SK-N-SH (cell line): ENCODE measurements at regions not wholly inside any gene's neighbourhood (a gene's known extent, or its start where the extent isn't known, plus 50 kb on each side); places are given as distances from the start of the nearest gene placed in this dataset.

ENCODE experiments used
- CTCF ChIA-PET: fragments of 300-600, 350-600 bp; formaldehyde crosslinking; extraction: SDS; loops from one replicate; lab custom pipeline; 2021; lab: Yijun Ruan, JAX
- POLR2A ChIA-PET: fragments of 350-600 bp; sonication (Branson Sonifier 250); formaldehyde crosslinking; extraction: SDS; loops from one replicate; lab custom pipeline; 2020; ENCODE audit warnings: antibody characterized with exemption, inconsistent platforms; lab: Yijun Ruan, JAX
- DNase-seq: peaks from one replicate; pipeline ENCODE4 v3.0.0; 2012
- H2AFZ ChIP-seq: fragments of 200-600 bp; sonication (generic); 2 replicates; pipeline ENCODE4 v1.8.1; 2016; ENCODE audit warnings: antibody characterized with exemption, mild to moderate bottlenecking, low read depth
- H3F3A ChIP-seq: fragments of 200-600 bp; sonication (generic); replicated peaks from 2 replicates; pipeline ENCODE3; 2016; ENCODE audit warnings: antibody characterized with exemption, mild to moderate bottlenecking; ENCODE audit not compliant: insufficient read depth
- H3K27ac ChIP-seq, 2 experiments: fragments of 200-500 bp in 1 of 2; fragments of 200-600 bp in 1 of 2; sonication (Bioruptor generic) in 1 of 2; sonication (generic), shearing (Covaris generic) in 1 of 2; 2 replicates each; pipeline versions ENCODE4 v1.5.1 to v1.6.1; 2014 to 2016; ENCODE audit warnings: low read depth in 2 of 2, inconsistent platforms in 1 of 2, low read length in 1 of 2, mild to moderate bottlenecking in 1 of 2, mixed read lengths in 1 of 2
- H3K27me3 ChIP-seq: fragments of 200-600 bp; sonication (generic), shearing (Covaris generic); 2 replicates; pipeline ENCODE4 v1.6.1; 2016; ENCODE audit warnings: mixed run types; ENCODE audit not compliant: insufficient read depth
- H3K36me3 ChIP-seq, 2 experiments: fragments of 200-500 bp in 1 of 2; fragments of 200-600 bp in 1 of 2; sonication (Bioruptor generic) in 1 of 2; sonication (generic) in 1 of 2; replicated peaks in 1 of 2; 2 replicates each; pipeline versions ENCODE3 to v1.5.1; 2014 to 2016; ENCODE audit warnings: low read length in 1 of 2, mild to moderate bottlenecking in 1 of 2; ENCODE audit not compliant: insufficient read depth in 2 of 2, control insufficient read depth in 1 of 2
- H3K4me1 ChIP-seq, 2 experiments: fragments of 200-500 bp in 1 of 2; fragments of 200-600 bp in 1 of 2; sonication (Bioruptor generic) in 1 of 2; sonication (generic), shearing (Covaris generic) in 1 of 2; 2 replicates each; pipeline versions ENCODE4 v1.5.1 to v1.6.1; 2014 to 2016; ENCODE audit warnings: low read depth in 1 of 2, low read length in 1 of 2, mixed run types in 1 of 2; ENCODE audit not compliant: insufficient read depth in 2 of 2, control insufficient read depth in 1 of 2
- H3K4me2 ChIP-seq: fragments of 200-600 bp; sonication (generic), shearing (Covaris generic); 2 replicates; pipeline ENCODE4 v1.6.1; 2017; ENCODE audit warnings: mixed run types
- H3K4me3 ChIP-seq, 2 experiments: fragments of 200-500 bp in 1 of 2; fragments of 200-600 bp in 1 of 2; sonication (Bioruptor generic) in 1 of 2; sonication (generic), shearing (Covaris generic) in 1 of 2; 2 replicates each; pipeline versions ENCODE4 v1.5.1 to v1.8.1; 2014 to 2016; ENCODE audit warnings: low read depth in 2 of 2, inconsistent platforms in 1 of 2, low read length in 1 of 2, mild to moderate bottlenecking in 1 of 2, mixed read lengths in 1 of 2, moderate library complexity in 1 of 2
- H3K79me2 ChIP-seq: fragments of 200-600 bp; sonication (generic); 2 replicates; pipeline ENCODE4 v1.8.1; 2017; ENCODE audit warnings: mild to moderate bottlenecking; ENCODE audit not compliant: insufficient read depth
- H3K9ac ChIP-seq: fragments of 200-600 bp; sonication (generic); 2 replicates; pipeline ENCODE4 v1.6.1; 2017; ENCODE audit warnings: mixed run types
- H3K9me2 ChIP-seq: fragments of 200-600 bp; sonication (generic); 2 replicates; pipeline ENCODE4 v1.6.1; 2017; ENCODE audit warnings: mixed run types
- H3K9me3 ChIP-seq: fragments of 200-600 bp; sonication (generic); 2 replicates; pipeline ENCODE4 v1.6.1; 2017; ENCODE audit warnings: mixed run types, mild to moderate bottlenecking, moderate library complexity
- H4K20me1 ChIP-seq: fragments of 200-600 bp; sonication (generic); 2 replicates; pipeline ENCODE4 v1.6.1; 2017; ENCODE audit warnings: mild to moderate bottlenecking, mixed run types; ENCODE audit not compliant: insufficient read depth
- CHD2 ChIP-seq: fragments of 150-350 bp; IDR thresholded peaks from 2 replicates; pipeline ENCODE4 v1.6.1; 2018; ENCODE audit warnings: low read length; ENCODE audit not compliant: partially characterized antibody
- CTCF ChIP-seq: fragments of 200-600 bp; sonication (generic); IDR thresholded peaks from 2 replicates; pipeline ENCODE4 v1.6.1; 2017; ENCODE audit warnings: antibody characterized with exemption, mild to moderate bottlenecking, moderate library complexity
- ELF1 ChIP-seq: IDR thresholded peaks from 2 replicates; pipeline ENCODE4 v1.4.0; 2012
- EP300 ChIP-seq, 2 experiments: IDR thresholded peaks; 2 replicates each; pipeline versions ENCODE4 v1.4.0 to v1.6.1; 2012; ENCODE audit warnings: borderline replicate concordance in 1 of 2, low read depth in 1 of 2, low read length in 1 of 2
- EZH2phosphoT487 ChIP-seq: fragments of 200-600 bp; sonication (generic); IDR thresholded peaks from 2 replicates; pipeline ENCODE4 v1.6.1; 2017; ENCODE audit warnings: low read depth, mixed run types, mild to moderate bottlenecking, antibody characterized with exemption, moderate library complexity, borderline replicate concordance
- FOXJ3 ChIP-seq: sonication (generic); formaldehyde crosslinking; IDR thresholded peaks from 2 replicates; pipeline ENCODE4 v1.5.1; 2020; ENCODE audit warnings: mild to moderate bottlenecking, missing genetic modification reagents
- GATA2 ChIP-seq: sonication (generic); formaldehyde crosslinking; IDR thresholded peaks from 2 replicates; pipeline ENCODE4 v1.5.0; 2020; ENCODE audit warnings: mild to moderate bottlenecking, missing genetic modification reagents
- IRF3 ChIP-seq: fragments of 150-350 bp; IDR thresholded peaks from 2 replicates; pipeline ENCODE4 v1.6.1; 2016; ENCODE audit warnings: mild to moderate bottlenecking, low read depth, low read length
- MAX ChIP-seq: IDR thresholded peaks from 2 replicates; pipeline ENCODE4 v1.4.0; 2012; ENCODE audit warnings: low read depth
- MXI1 ChIP-seq: IDR thresholded peaks from 2 replicates; pipeline ENCODE4 v1.6.1; 2012; ENCODE audit warnings: mild to moderate bottlenecking, low read depth, low read length, improper control_type of control experiment
- NFIC ChIP-seq: IDR thresholded peaks from 2 replicates; pipeline ENCODE4 v1.4.0; 2012; ENCODE audit warnings: borderline replicate concordance
- NRF1 ChIP-seq: IDR thresholded peaks from 2 replicates; pipeline ENCODE4 v1.6.1; 2012; ENCODE audit warnings: low read depth, mild to moderate bottlenecking, low read length
- PBX3 ChIP-seq: IDR thresholded peaks from 2 replicates; pipeline ENCODE4; 2012
- POLR2AphosphoS5 ChIP-seq: IDR thresholded peaks from 2 replicates; pipeline ENCODE4 v1.6.1; 2012; ENCODE audit warnings: low read depth, low read length
- RAD21 ChIP-seq: IDR thresholded peaks from 2 replicates; pipeline ENCODE4 v1.6.1; 2012; ENCODE audit warnings: mild to moderate bottlenecking, low read length
- RXRA ChIP-seq: IDR thresholded peaks from 2 replicates; pipeline ENCODE4 v1.4.0; 2012; ENCODE audit warnings: low read depth, mild to moderate bottlenecking, borderline replicate concordance
- SMC3 ChIP-seq: IDR thresholded peaks from 2 replicates; pipeline ENCODE4 v1.6.1; 2012; ENCODE audit warnings: low read depth, low read length, improper control_type of control experiment
- TAF1 ChIP-seq: IDR thresholded peaks from 2 replicates; pipeline ENCODE4 v1.6.1; 2012; ENCODE audit warnings: low read depth, mild to moderate bottlenecking, low read length, moderate library complexity, borderline replicate concordance
- USF1 ChIP-seq: IDR thresholded peaks from 2 replicates; pipeline ENCODE4 v1.4.0; 2012; ENCODE audit warnings: low read depth, borderline replicate concordance
- USF2 ChIP-seq: fragments of 150-350 bp; IDR thresholded peaks from 2 replicates; pipeline ENCODE4 v1.6.1; 2017; ENCODE audit warnings: antibody characterized with exemption, low read length, low read depth, borderline replicate concordance
- WGBS: methylation state at CpG from one replicate; pipeline ENCODE4 v1.1.6; 2017; ENCODE audit warnings: low lambda C conversion rate; 5-methylcytosine and 5-hydroxymethylcytosine counted together

- Histone ChIP-seq H3K4me2 (no peak overlapping the region), H3K4me1 (no peaks in the 10 kb centered on the region)
- TF ChIP-seq RXRA (no peak), POLR2AphosphoS5 (no peak), USF2 (no peak), ELF1 (no peak), NRF1 (no peak), IRF3 (no peak), TAF1 (no peak), NFIC (no peak), USF1 (no peak), FOXJ3 (CRISPR knock-in tag) (no peak), CTCF (no peak), SMC3 (no peak)
- TF ChIP-seq, all 33 proteins: peak for 0
- H3K79me2 ChIP-seq = no peaks in the 10 kb centered on the region
- no peaks in the 10 kb centered on the region for H4K20me1 ChIP-seq
- no peaks in the 10 kb centered on the region for H3K9me2 ChIP-seq
- H3K27me3 ChIP-seq = no peaks in the 10 kb centered on the region
- no peaks in the 10 kb centered on the region for H3F3A ChIP-seq
- no peaks in the 10 kb centered on the region for H3K9me3 ChIP-seq
- POLR2A ChIA-PET = no interaction called here
- H3K4me3 ChIP-seq = no peak overlapping the region
- CTCF ChIA-PET = no interaction called here
- H3K9ac ChIP-seq = no peak overlapping the region
- no peak for DNase-seq
- H3K27ac ChIP-seq = no peak overlapping the region
- H2AFZ ChIP-seq = no peak overlapping the region
- H3K36me3 ChIP-seq = no peaks in the 10 kb centered on the region
These were observed 352.4 kb downstream of the GALC start for GRCh38 chr14:87640553-87640952.

- H3K4me1 ChIP-seq = no peaks in the 10 kb centered on the region
- no peak for TF ChIP-seq IRF3
- no peak for TF ChIP-seq GATA2 (CRISPR knock-in tag)
- TF ChIP-seq PBX3 = no peak
- TF ChIP-seq MAX = no peak
- TF ChIP-seq CHD2 = no peak
- TF ChIP-seq RAD21 = no peak
- TF ChIP-seq TAF1 = no peak
- TF ChIP-seq EZH2phosphoT487 = no peak
- TF ChIP-seq EP300 (IDR thresholded peaks at IDR 0.05; ENCODE audit: borderline replicate concordance in 1 of 2, low read depth in 1 of 2, low read length in 1 of 2) = no peak
- TF ChIP-seq MXI1 = no peak
These were observed 354.8 kb downstream of the GALC start for GRCh38 chr14:87638196-87638595.

More at GRCh38 chr14:87638196-87638595, 354.8 kb downstream of the GALC start:
- no peak for DNase-seq
- no peaks in the 10 kb centered on the region for H4K20me1 ChIP-seq
- no peaks in the 10 kb centered on the region for H3F3A ChIP-seq
- H3K27me3 ChIP-seq = no peaks in the 10 kb centered on the region
- H3K9me3 ChIP-seq = no peaks in the 10 kb centered on the region
- no peaks in the 10 kb centered on the region for H3K9me2 ChIP-seq
- CTCF ChIA-PET = interaction anchor here (3.1 kb wide), 1 partner anchor 22 kb away, joined by 17 read pairs; no protein-coding TSS in a partner anchor
- no peak overlapping the region for H3K4me3 ChIP-seq
- no peak overlapping the region for H2AFZ ChIP-seq
- POLR2A ChIA-PET = no interaction called here
- H3K27ac ChIP-seq = no peak overlapping the region
- no peaks in the 10 kb centered on the region for H3K79me2 ChIP-seq
- H3K36me3 ChIP-seq = no peaks in the 10 kb centered on the region
- H3K9ac ChIP-seq = no peak overlapping the region
- H3K4me2 ChIP-seq = no peak overlapping the region
- 0% methylated on average over 3 of the region's 3 CpGs for WGBS
